ENCODE measurements at regions not wholly inside any gene's neighbourhood (a gene's known extent, or its start where the extent isn't known, plus 50 kb on each side); places are given as distances from the start of the nearest gene placed in this dataset.

- CTCF ChIA-PET = no interaction called here
- no TSS peak for BruUV-seq (replicated peaks)
- intact Hi-C loops (cut with micrococcal nuclease; ENCODE audit: unreplicated experiment) = no loop called here
- Mint-ChIP-seq H3K9me3 (ENCODE audit: low read depth, unreplicated experiment) (no peaks in the 10 kb centered on the region), H3K27ac (ENCODE audit: unreplicated experiment) (no peak overlapping the region), H3K36me3 (ENCODE audit: insufficient read depth, unreplicated experiment) (no peaks in the 10 kb centered on the region), H3K4me1 (ENCODE audit: low read depth, unreplicated experiment) (no peaks in the 10 kb centered on the region), H3K4me3 (ENCODE audit: low read depth, unreplicated experiment) (no peak overlapping the region), H3K27me3 (ENCODE audit: unreplicated experiment) (no peaks in the 10 kb centered on the region)
- no peak for DNase-seq
- TF ChIP-seq CTCF (IDR thresholded peaks at IDR 0.05; ENCODE audit: unreplicated experiment) = no peak
These were observed 478.9 kb upstream of the MGAT4C start for GRCh38 chr12:86735072-86735471.

- no peaks in the 10 kb centered on the region for H3K9me3 Mint-ChIP-seq (ENCODE audit: low read depth, unreplicated experiment)
- intact Hi-C loops (cut with micrococcal nuclease; ENCODE audit: unreplicated experiment) = no loop called here
- peaks cover 9% of the 10 kb centered on the region for H3K4me1 Mint-ChIP-seq (ENCODE audit: low read depth, unreplicated experiment)
- TF ChIP-seq CTCF (IDR thresholded peaks at IDR 0.05; ENCODE audit: unreplicated experiment) = no peak
- CTCF ChIA-PET = no interaction called here
- no peak overlapping the region for H3K4me3 Mint-ChIP-seq (ENCODE audit: low read depth, unreplicated experiment)
- no peak for DNase-seq
- H3K36me3 Mint-ChIP-seq (ENCODE audit: insufficient read depth, unreplicated experiment) = no peaks in the 10 kb centered on the region
- no peak overlapping the region for H3K27ac Mint-ChIP-seq (ENCODE audit: unreplicated experiment)
- no TSS peak for BruUV-seq (replicated peaks)
- no peaks in the 10 kb centered on the region for H3K27me3 Mint-ChIP-seq (ENCODE audit: unreplicated experiment)
These were observed 474.0 kb upstream of the MGAT4C start for GRCh38 chr12:86730233-86730632.

GRCh38 chr12:86729739-86730138 is 473.5 kb upstream of the MGAT4C start:
- DNase-seq = no peak
- H3K4me1 Mint-ChIP-seq (ENCODE audit: low read depth, unreplicated experiment) = peaks cover 9% of the 10 kb centered on the region
- no peaks in the 10 kb centered on the region for H3K36me3 Mint-ChIP-seq (ENCODE audit: insufficient read depth, unreplicated experiment)
- H3K4me3 Mint-ChIP-seq (ENCODE audit: low read depth, unreplicated experiment) = no peak overlapping the region
- intact Hi-C loops (cut with micrococcal nuclease; ENCODE audit: unreplicated experiment) = loop anchor here (10.0 kb wide), 1 partner anchor 775 kb away; no protein-coding TSS in a partner anchor
- no peaks in the 10 kb centered on the region for H3K27me3 Mint-ChIP-seq (ENCODE audit: unreplicated experiment)
- no peak for TF ChIP-seq CTCF (IDR thresholded peaks at IDR 0.05; ENCODE audit: unreplicated experiment)
- no peaks in the 10 kb centered on the region for H3K9me3 Mint-ChIP-seq (ENCODE audit: low read depth, unreplicated experiment)
- CTCF ChIA-PET = no interaction called here
- no peak overlapping the region for H3K27ac Mint-ChIP-seq (ENCODE audit: unreplicated experiment)
- BruUV-seq (replicated peaks) = no TSS peak

- DNase-seq = no peak
- H3K4me1 Mint-ChIP-seq (ENCODE audit: low read depth, unreplicated experiment) = peaks cover 9% of the 10 kb centered on the region
- no peak overlapping the region for H3K4me3 Mint-ChIP-seq (ENCODE audit: low read depth, unreplicated experiment)
- CTCF ChIA-PET = no interaction called here
- no peaks in the 10 kb centered on the region for H3K27me3 Mint-ChIP-seq (ENCODE audit: unreplicated experiment)
- no peak overlapping the region for H3K27ac Mint-ChIP-seq (ENCODE audit: unreplicated experiment)
- BruUV-seq (replicated peaks) = no TSS peak
- intact Hi-C loops (cut with micrococcal nuclease; ENCODE audit: unreplicated experiment) = loop anchor here (10.0 kb wide), 1 partner anchor 772 kb away; no protein-coding TSS in a partner anchor
- no peaks in the 10 kb centered on the region for H3K36me3 Mint-ChIP-seq (ENCODE audit: insufficient read depth, unreplicated experiment)
- no peak for TF ChIP-seq CTCF (IDR thresholded peaks at IDR 0.05; ENCODE audit: unreplicated experiment)
- no peaks in the 10 kb centered on the region for H3K9me3 Mint-ChIP-seq (ENCODE audit: low read depth, unreplicated experiment)
These were observed 471.0 kb upstream of the MGAT4C start for GRCh38 chr12:86727160-86727559.
